ENCODE measurements at regions not wholly inside any gene's neighbourhood (a gene's known extent, or its start where the extent isn't known, plus 50 kb on each side); places are given as distances from the start of the nearest gene placed in this dataset.
"Not testable (repeated sequence)": the region's sequence is repeated elsewhere in the genome, so short reads cannot be mapped to it uniquely, and the experiment has no call there.

DNA sequence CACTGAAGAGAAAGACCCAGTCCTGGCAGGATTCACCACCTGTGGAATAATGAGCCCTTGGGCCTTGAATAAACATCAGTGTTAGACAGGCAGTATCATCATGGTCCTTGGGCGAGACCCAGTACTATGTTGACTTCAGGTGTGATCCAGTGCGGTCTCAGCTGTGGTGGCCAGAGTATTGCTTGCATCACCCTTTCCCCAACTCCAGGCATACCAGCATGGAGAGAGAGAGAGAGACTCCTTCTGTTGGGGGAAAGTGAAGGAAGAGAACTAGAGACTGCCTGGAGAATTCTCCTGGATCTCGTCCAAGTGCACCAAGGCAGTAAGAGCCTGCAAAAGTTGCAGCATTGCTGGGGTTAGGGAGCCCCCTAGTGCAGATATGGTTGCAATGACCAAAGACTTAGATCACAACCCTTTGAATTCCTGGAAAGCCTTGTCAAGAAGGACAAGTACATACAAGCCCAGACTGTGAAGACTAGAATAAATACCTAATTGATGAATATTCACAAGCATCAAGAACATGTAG is 61.1 kb upstream of the VAMP7 start:
- intact Hi-C loops (cut with DNase I): no loop called here
- DNase-seq (ENCODE audit: low spot score): no peak

- no peak for DNase-seq (ENCODE audit: low spot score)
- intact Hi-C loops (cut with DNase I): no loop called here
Measured at GRCh38 chrX:155819525-155819924, 61.6 kb upstream of the VAMP7 start.

DNA sequence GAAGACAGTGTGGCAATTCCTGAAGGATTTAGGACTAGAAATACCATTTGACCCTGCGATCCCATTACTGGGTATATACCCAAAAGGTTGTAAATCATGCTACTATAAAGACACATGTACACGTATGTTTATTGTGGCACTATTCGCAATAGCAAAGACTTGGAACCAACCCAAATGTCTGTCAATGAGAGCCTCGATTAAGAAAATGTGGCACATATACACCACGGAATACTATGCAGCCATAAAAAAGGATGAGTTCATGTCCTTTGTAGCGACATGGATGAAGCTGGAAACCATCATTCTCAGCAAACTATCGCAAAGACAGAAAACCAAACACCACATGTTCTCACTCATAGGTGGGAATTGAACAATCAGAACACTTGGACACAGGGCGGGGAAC is 66.8 kb upstream of the VAMP7 start:
- DNase-seq (ENCODE audit: low spot score); intact Hi-C loops (cut with DNase I): not testable (repeated sequence)

- intact Hi-C loops (cut with DNase I): no loop called here
- no peak for DNase-seq (ENCODE audit: low spot score)
Measured at GRCh38 chrX:155779831-155780230, 101.3 kb upstream of the VAMP7 start.

DNA sequence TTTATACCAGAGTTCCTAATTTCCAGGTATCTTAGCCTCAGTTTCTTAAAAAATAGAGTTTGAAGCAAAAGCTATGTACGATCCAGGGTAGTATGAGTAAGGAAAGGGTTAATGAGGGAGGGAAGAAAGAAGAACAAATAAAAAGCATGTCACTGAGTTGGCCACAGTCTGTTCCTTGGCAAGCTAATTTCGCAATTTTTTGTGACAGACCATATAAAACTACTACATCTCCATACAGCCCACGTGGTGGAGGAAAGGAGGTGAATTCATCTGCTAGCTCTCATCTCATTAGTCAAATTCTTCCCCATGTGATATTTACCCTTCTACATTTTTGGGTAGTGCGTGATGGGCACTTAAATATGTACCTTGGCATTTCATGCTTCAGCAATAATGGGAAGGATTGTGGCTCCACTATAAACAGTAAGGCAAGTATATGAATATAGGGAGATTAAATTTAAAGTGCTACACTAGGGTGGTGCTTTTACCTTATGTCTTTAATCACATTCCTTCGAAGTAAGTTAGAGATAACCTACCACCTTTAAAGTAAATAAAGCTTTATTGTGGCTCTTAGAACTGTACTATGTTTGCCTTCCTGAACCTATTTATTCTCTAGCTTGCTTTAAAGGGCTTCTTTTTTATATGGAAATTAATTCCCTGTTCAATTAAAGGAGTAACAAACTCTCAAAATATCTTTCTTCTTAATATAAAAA is 102.1 kb upstream of the VAMP7 start:
- no peak for DNase-seq (ENCODE audit: low spot score)
- intact Hi-C loops (cut with DNase I): no loop called here

DNA sequence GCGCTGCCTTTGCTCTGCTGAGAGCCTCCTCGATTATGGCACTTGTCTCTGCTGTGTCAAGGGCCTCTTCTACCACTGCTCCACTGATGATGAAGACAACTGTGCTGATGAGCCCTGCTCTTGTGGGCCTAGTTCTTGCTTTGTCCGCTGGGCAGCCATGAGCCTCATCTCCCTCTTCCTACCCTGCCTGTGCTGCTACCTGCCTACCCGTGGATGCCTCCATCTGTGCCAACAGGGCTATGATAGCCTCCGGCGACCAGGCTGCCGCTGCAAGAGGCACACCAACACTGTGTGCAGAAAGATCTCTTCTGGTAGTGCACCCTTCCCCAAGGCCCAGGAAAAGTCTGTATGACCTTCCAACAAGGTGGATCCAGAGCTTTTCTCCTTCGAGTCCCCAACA is 106.8 kb upstream of the VAMP7 start:
- intact Hi-C loops (cut with DNase I): loop anchor here in 1 of 2 donors (1.0 kb wide), 1 partner anchor 32 kb away; no protein-coding TSS in a partner anchor
- DNase-seq (ENCODE audit: low spot score): no peak

DNA sequence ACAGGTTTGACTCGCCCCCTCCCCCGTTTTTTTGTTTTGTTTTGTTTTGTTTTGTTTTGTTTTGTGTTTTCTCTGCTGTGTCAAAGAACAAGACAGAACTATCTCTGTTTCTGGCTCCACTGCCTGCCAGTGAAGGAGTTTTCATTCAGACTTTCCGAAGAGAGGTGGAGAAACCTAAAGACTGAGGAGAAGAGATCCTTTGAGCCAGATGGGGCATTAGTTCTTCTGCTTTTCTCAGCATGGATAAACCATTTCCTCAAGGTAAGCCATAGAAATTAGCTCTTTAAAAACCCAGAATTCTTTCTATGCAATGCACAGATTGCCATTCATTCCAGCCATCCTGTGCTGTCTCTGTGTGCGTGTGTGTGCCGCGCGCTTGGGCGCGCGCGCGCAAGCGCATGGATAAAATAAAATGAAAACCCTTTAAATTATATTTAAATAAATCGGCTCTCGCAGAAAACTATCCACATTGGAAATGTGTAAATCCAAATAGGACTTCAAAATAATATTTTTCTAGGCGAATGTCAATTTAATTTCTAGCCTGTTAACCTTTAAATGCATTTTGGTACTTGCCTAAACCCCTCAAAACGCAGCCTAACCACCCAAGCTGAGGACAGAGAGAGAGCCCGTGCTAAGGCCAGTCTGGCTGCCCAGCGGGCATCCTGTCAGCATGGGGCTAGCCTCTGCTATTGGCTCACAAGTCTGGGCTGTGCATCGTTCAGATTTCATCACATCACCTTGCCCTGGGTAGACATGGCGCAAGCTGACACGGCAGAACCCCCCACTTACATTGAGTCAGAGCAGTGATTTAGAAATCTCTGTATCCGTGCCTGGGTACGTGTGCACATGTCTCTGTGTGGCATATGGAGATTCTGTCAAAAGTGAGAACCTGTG is 113.0 kb upstream of the VAMP7 start:
- DNase-seq (ENCODE audit: low spot score): no peak
- intact Hi-C loops (cut with DNase I): no loop called here

DNA sequence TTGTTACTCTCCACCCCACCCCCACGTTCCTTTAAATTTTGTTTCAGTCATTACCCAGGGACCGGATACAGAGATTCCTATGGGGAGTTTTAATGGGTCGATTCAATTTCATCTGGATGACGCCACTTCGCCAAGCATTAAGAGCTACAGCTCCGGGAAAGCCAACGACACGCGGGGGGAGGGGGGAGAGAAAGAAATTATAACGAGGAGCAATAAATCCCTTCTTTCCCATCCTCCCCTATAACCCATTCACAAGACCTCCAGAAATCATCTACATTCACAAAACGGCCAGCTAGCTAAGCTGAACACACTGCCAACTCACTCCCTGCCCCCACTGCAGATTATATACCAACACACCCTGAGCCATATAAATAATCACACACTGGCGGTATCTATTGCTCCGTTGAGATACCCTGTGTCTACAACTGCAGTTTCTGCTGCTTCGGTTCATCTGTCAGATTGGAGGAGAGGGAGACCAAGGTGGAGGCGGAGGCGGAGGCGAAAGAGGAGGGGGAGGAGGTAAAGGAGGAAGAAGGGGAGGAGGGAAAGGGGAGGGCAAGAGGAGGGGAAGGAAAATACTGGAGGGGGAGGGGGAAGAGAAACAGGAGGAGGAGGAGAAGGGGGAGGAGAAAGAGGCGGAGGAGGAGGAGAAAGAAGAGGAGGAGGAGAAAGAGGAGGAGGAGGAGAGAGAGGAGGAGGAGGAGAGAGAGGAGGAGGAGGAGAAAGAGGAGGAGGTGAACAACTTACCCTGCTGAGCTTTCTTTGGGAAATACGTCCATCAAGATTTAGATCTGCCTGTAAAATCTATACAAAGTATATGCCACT is 113.9 kb upstream of the VAMP7 start:
- no peak for DNase-seq (ENCODE audit: low spot score)
- intact Hi-C loops (cut with DNase I): no loop called here

- no peak for DNase-seq (ENCODE audit: low spot score)
- intact Hi-C loops (cut with DNase I): no loop called here
Measured at GRCh38 chrX:155766321-155766720, 114.8 kb upstream of the VAMP7 start.

DNA sequence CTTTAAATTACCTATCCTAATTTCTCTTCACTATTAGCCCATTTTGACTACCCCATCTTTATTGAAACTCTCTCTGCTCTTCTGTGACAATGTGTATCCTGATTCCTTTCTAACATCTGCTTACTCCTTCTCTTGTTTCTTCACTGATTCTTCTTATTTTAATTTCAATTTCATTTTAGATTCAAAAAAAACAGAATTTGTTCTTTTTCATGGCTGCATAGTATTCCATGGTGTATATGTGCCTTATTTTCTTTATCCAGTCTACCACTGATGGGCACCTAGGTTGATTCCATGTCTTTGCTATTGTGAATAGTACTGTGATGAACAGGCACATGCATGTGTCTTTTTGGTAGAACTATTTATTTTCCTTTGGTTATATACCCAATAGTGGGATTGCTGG is 120.0 kb upstream of the VAMP7 start:
- DNase-seq (ENCODE audit: low spot score): no peak
- intact Hi-C loops (cut with DNase I): no loop called here

- intact Hi-C loops (cut with DNase I): no loop called here
Measured at GRCh38 chrX:155757046-155757759, 123.9 kb upstream of the VAMP7 start.

DNA sequence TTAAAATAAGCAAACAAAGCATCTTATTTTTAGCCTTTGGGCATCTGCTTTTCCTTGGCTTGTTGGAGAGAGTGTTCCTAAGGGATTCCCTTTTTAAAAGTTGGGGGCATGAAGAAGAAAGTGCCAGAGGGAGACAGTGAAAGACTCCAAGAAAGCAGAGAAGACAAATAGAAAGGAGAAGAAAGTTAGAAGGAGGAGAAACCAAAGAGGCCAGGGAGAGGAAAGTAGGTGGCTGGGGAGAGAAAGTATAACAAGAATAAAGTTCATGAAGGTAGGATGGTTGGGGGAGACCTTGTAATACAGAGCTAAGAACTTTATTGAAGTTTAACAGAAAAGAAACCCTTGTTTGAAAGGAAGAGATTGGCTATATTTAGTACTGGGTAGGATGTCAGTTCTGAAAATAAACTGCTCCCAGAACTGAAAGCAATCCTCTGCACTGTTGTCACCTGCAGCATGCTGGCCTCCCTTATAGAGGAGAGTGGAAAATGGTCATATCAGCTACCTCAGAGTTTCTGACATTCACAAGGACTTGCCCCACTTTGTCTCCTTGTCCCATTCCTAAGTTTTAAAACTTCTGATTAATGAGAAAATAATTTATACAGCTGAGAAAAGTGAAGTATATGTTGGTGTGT is 125.3 kb upstream of the VAMP7 start:
- intact Hi-C loops (cut with DNase I): no loop called here
- no peak for DNase-seq (ENCODE audit: low spot score)

More at GRCh38 chrX:155757046-155757759, 123.9 kb upstream of the VAMP7 start:
- DNase-seq (ENCODE audit: low spot score): no peak

- intact Hi-C loops (cut with DNase I): no loop called here
- no peak for DNase-seq (ENCODE audit: low spot score)
Measured at GRCh38 chrX:155751131-155751530, 130.0 kb upstream of the VAMP7 start.

- intact Hi-C loops (cut with DNase I): no loop called here
- DNase-seq (ENCODE audit: low spot score): no peak
Measured at GRCh38 chrX:155747520-155747919, 133.6 kb upstream of the VAMP7 start.

DNA sequence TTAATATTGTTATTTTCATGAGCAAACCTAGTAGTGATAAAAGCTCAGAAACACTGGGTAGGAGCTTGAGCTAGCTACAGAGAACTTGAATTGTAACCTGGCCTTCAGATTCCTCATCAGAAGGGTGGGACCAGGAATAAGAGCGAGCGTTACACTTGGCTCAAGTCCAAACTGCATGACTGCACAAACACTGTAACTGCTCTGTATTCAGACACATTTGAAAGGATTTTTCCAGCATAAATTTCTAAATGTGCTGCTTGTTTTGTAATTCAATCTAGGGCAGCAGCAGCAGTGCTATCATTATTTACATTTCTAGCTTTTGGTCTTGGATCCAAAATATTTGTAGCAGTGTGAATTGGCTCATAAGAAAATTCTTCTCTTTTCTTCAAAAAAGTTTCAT is 133.0 kb upstream of the TMLHE start:
- intact Hi-C loops (cut with DNase I): no loop called here
- no peak for DNase-seq (ENCODE audit: low spot score)

- no peak for DNase-seq (ENCODE audit: low spot score)
- intact Hi-C loops (cut with DNase I): no loop called here
Measured at GRCh38 chrX:155744534-155744933, 131.8 kb upstream of the TMLHE start.

GRCh38 chrX:155728335-155728734 is 115.6 kb upstream of the TMLHE start:
- DNase-seq (ENCODE audit: low spot score): peak; percentile 28
- intact Hi-C loops (cut with DNase I): not testable (repeated sequence)

DNA sequence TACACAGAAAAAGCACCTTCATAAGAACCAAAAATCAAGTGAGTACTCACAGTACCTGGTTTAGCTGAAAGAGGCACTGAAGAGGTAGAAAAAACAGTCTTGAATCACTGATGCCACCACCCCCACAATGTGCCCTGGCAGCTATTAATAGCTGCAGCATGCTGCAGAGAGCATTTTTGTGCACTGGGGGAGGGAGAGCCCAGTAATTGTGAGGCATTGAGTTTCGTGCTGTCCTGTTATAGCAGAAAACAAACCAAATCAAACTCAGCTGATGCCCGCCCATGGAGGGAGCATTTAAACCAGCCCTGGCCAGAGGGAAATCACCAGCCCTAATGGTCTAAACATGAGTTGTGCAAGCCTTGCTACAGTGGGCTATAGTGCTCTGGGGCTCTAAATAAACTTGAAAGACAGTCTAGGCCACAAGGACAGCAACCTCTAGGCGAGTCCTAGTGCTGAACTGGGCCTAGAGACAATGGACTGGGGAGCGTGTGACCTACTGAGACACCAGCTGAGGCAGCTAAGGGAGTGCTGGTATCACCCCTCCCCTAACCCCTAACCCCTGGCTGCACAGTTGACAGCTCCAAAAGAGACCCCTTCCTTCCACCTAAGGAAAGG is 106.3 kb upstream of the TMLHE start:
- intact Hi-C loops (cut with DNase I): no loop called here
- DNase-seq (ENCODE audit: low spot score): peak; percentile 19

All from posterior vena cava (tissue), 2 donors.